ENCODE measurements at regions not wholly inside any gene's neighbourhood (a gene's known extent, or its start where the extent isn't known, plus 50 kb on each side); places are given as distances from the start of the nearest gene placed in this dataset.

DNA sequence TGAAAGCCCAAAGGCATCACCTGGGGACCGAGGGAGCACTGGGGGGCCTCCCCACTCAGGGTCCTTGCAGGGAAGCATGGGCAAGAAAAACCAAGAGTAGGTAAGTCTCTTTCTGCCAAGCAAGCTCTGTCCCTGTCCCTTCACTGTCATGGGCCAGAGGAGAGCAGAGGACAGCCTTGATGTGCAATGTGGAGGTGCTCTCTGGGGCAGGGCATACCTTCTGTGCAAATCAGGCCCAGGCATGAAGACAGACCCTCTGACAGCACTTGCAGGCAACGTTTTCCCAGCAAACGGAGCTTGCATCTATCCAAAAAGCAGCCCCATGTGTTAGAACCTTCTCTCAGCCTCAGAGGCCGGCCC is 192.5 kb upstream of the PWP1 start:
- Histone ChIP-seq H3K4me1 (ENCODE audit: control insufficient read depth, extremely low read depth, insufficient read depth, low read length) (no peaks in the 10 kb centered on the region), H3K9me1 (replicated peaks; ENCODE audit: control insufficient read depth, extremely low read depth, insufficient read depth, low read length) (no peaks in the 10 kb centered on the region), H3K27ac (ENCODE audit: insufficient read depth, low read depth, low read length) (no peak overlapping the region), H4K20me1 (replicated peaks; ENCODE audit: control insufficient read depth, extremely low read depth, insufficient read depth, low read length) (no peaks in the 10 kb centered on the region), H3K9ac (replicated peaks; ENCODE audit: extremely low read depth, insufficient read depth, low read length) (no peak overlapping the region), H2AFZ (ENCODE audit: low read depth, low read length) (no peak overlapping the region), H3K9me3 (replicated peaks; ENCODE audit: control insufficient read depth, insufficient read depth, low read length) (no peaks in the 10 kb centered on the region), H3K4me2 (ENCODE audit: insufficient read depth, low read length) (no peak overlapping the region), H3K27me3 (ENCODE audit: control insufficient read depth in 2 of 2, insufficient read depth in 2 of 2, low read length in 2 of 2) (no peaks in the 10 kb centered on the region), H3K79me2 (ENCODE audit: control insufficient read depth, insufficient read depth, low read length) (no peaks in the 10 kb centered on the region), H3K4me3 (replicated peaks in 1 of 3; ENCODE audit: insufficient read depth in 1 of 3, low read depth in 1 of 3, low read length in 3 of 3) (no peak overlapping the region), H3K36me3 (ENCODE audit: control insufficient read depth in 2 of 2, extremely low read depth in 1 of 2, insufficient read depth in 2 of 2, low read length in 2 of 2) (no peaks in the 10 kb centered on the region)
- ChIA-PET CTCF (interaction anchor here (0.9 kb wide), 1 partner anchor 10 kb away, joined by 3 read pairs; no protein-coding TSS in a partner anchor), POLR2A (no interaction called here)
- FAIRE-seq: no peak
- no peak for DNase-seq (ENCODE audit: low read depth, low spot score)
- no peak for TF ChIP-seq EZH2 (IDR thresholded peaks at IDR 0.05; ENCODE audit: borderline replicate concordance, low read depth, low read length, severe bottlenecking)
- dilution Hi-C loops (cut with MboI; ENCODE audit: extremely low pct_ligation_motif_present, low sequenced_read_pairs): no loop called here
- intact Hi-C loops (cut with micrococcal nuclease): no loop called here
- no TSS peak for BruUV-seq (replicated peaks)

- Histone ChIP-seq H3K36me3 (ENCODE audit: control insufficient read depth in 2 of 2, extremely low read depth in 1 of 2, insufficient read depth in 2 of 2, low read length in 2 of 2) (no peaks in the 10 kb centered on the region), H3K79me2 (ENCODE audit: control insufficient read depth, insufficient read depth, low read length) (no peaks in the 10 kb centered on the region), H3K4me1 (ENCODE audit: control insufficient read depth, extremely low read depth, insufficient read depth, low read length) (no peaks in the 10 kb centered on the region), H3K27me3 (ENCODE audit: control insufficient read depth in 2 of 2, insufficient read depth in 2 of 2, low read length in 2 of 2) (no peaks in the 10 kb centered on the region), H3K4me2 (ENCODE audit: insufficient read depth, low read length) (no peak overlapping the region), H3K27ac (ENCODE audit: insufficient read depth, low read depth, low read length) (no peak overlapping the region), H3K9me1 (replicated peaks; ENCODE audit: control insufficient read depth, extremely low read depth, insufficient read depth, low read length) (no peaks in the 10 kb centered on the region), H3K4me3 (replicated peaks in 1 of 3; ENCODE audit: insufficient read depth in 1 of 3, low read depth in 1 of 3, low read length in 3 of 3) (no peak overlapping the region), H4K20me1 (replicated peaks; ENCODE audit: control insufficient read depth, extremely low read depth, insufficient read depth, low read length) (no peaks in the 10 kb centered on the region), H3K9me3 (replicated peaks; ENCODE audit: control insufficient read depth, insufficient read depth, low read length) (no peaks in the 10 kb centered on the region), H3K9ac (replicated peaks; ENCODE audit: extremely low read depth, insufficient read depth, low read length) (no peak overlapping the region), H2AFZ (ENCODE audit: low read depth, low read length) (no peak overlapping the region)
- no TSS peak for BruUV-seq (replicated peaks)
- dilution Hi-C loops (cut with MboI; ENCODE audit: extremely low pct_ligation_motif_present, low sequenced_read_pairs) (no loop called here), intact Hi-C loops (cut with micrococcal nuclease) (no loop called here)
- FAIRE-seq (no peak), DNase-seq (ENCODE audit: low read depth, low spot score) (no peak)
- POLR2A ChIA-PET: no interaction called here
- TF ChIP-seq MAX (IDR thresholded peaks at IDR 0.05; ENCODE audit: insufficient read depth, insufficient read length) (no peak), JUN (IDR thresholded peaks at IDR 0.05; ENCODE audit: borderline replicate concordance, insufficient read depth, insufficient read length, low read depth) (no peak), MYC (IDR thresholded peaks at IDR 0.05; ENCODE audit: low read depth, low read length) (no peak), POLR2A (IDR thresholded peaks at IDR 0.05; ENCODE audit: low read depth, low read length) (no peak), GATA2 (IDR thresholded peaks at IDR 0.05; ENCODE audit: insufficient read depth, insufficient read length, low read depth, low read length) (no peak)
- CTCF ChIA-PET: interaction anchor here (0.9 kb wide), 1 partner anchor 11 kb away, joined by 3 read pairs; no protein-coding TSS in a partner anchor
Measured at GRCh38 chr12:107493666-107494065, 191.9 kb upstream of the PWP1 start.
